Fibroblast of lung (primary cell): ENCODE measurements at regions not wholly inside any gene's neighbourhood (a gene's known extent, or its start where the extent isn't known, plus 50 kb on each side); places are given as distances from the start of the nearest gene placed in this dataset.

Experiments
- EZH2 ChIP-seq: IDR thresholded peaks from 2 replicates; pipeline ENCODE4 v1.5.1; 2012; ENCODE audit warnings: low read length, control low read depth, mild to moderate bottlenecking; ENCODE audit errors: missing control alignments
- TF ChIP-seq, protein P1 (sequence below), 2 donors: IDR thresholded peaks in 1 of 2; conservative IDR thresholded peaks in 1 of 2; 1 replicate in 1 of 2; 2 replicates in 1 of 2; pipeline ENCODE4 v1.5.1; 2011 to 2012; ENCODE audit warnings: low read length in 2 of 2, control low read depth in 1 of 2, inconsistent platforms in 1 of 2, low read depth in 1 of 2, mild to moderate bottlenecking in 1 of 2

DNA sequence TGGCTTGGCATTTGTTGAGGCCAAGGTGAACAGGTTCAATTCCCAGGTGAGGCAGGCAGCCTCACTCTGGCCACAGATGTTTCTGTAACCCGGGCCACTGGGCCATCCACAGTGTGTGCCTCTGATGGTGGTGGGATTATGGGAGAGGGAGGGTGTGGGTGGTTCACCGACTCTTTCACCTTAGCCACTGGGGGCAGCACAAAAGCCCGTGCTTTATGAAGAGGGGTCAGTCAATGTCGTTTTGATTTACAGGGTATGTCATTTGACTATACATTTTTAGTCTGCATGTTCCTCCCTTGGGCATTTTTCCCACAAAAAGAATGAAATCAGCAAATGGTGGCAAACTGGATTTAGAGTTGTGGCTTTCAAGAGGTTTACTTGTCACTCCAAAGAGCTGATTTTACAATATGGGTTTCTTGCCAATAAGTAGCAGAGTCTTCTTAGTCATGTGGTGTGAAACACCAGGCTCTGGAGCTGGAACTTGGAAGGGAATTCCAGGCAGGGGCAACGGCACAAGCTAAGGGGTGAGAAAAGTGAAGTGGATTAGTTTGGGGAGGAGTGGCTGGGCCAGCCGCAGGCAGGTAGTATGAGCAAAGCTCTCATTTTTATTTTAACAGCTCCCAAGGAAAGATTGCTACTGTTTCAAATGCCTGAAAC is 217.8 kb upstream of the ZBED5 start:
- TF ChIP-seq, protein P1, sequence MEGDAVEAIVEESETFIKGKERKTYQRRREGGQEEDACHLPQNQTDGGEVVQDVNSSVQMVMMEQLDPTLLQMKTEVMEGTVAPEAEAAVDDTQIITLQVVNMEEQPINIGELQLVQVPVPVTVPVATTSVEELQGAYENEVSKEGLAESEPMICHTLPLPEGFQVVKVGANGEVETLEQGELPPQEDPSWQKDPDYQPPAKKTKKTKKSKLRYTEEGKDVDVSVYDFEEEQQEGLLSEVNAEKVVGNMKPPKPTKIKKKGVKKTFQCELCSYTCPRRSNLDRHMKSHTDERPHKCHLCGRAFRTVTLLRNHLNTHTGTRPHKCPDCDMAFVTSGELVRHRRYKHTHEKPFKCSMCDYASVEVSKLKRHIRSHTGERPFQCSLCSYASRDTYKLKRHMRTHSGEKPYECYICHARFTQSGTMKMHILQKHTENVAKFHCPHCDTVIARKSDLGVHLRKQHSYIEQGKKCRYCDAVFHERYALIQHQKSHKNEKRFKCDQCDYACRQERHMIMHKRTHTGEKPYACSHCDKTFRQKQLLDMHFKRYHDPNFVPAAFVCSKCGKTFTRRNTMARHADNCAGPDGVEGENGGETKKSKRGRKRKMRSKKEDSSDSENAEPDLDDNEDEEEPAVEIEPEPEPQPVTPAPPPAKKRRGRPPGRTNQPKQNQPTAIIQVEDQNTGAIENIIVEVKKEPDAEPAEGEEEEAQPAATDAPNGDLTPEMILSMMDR (conservative IDR thresholded peaks at IDR 0.05 in 1 of 2, IDR thresholded peaks at IDR 0.05 in 1 of 2; ENCODE audit: low read depth in 1 of 2, low read length in 2 of 2) = no peak
- no peak for TF ChIP-seq EZH2
